CD8-positive, alpha-beta memory T cell (primary cell): ENCODE measurements at regions not wholly inside any gene's neighbourhood (a gene's known extent, or its start where the extent isn't known, plus 50 kb on each side); places are given as distances from the start of the nearest gene placed in this dataset.

Experiments used
- CTCF ChIA-PET: fragments of 350-600 bp; sonication (Branson Sonifier 250); formaldehyde crosslinking; loops from one replicate; lab custom pipeline; 2021; ENCODE audit warnings: antibody characterized with exemption; lab: Charles Lee
- POLR2A ChIA-PET: fragments of 350-600 bp; sonication (Branson Sonifier 250); formaldehyde crosslinking; loops from one replicate; lab custom pipeline; 2021; ENCODE audit warnings: antibody characterized with exemption; lab: Charles Lee
- DNase-seq, 5 donors: peaks; one replicate each; pipeline versions ENCODE4 v3.0.0 to v3.0.0-alpha.2; 2020 to 2022; ENCODE audit warnings: mixed read lengths in 1 of 5
- H3K27ac ChIP-seq: one replicate; pipeline ENCODE4 v1.7.0; 2013; ENCODE audit warnings: low read depth, mild to moderate bottlenecking, low read length, moderate library complexity
- H3K27me3 ChIP-seq: 2 replicates; pipeline ENCODE4 v1.7.0; 2013; ENCODE audit warnings: low read length, mild to moderate bottlenecking; ENCODE audit not compliant: insufficient read depth, poor library complexity, severe bottlenecking
- H3K36me3 ChIP-seq: 2 replicates; pipeline ENCODE4 v1.7.0; 2013; ENCODE audit warnings: mild to moderate bottlenecking, low read length, moderate library complexity; ENCODE audit not compliant: insufficient read depth
- H3K4me1 ChIP-seq: 2 replicates; pipeline ENCODE4 v1.7.0; 2013; ENCODE audit warnings: mild to moderate bottlenecking, low read length, moderate library complexity; ENCODE audit not compliant: insufficient read depth
- H3K4me3 ChIP-seq: 2 replicates; pipeline ENCODE4 v1.7.0; 2013; ENCODE audit warnings: mild to moderate bottlenecking, low read length
- H3K9me3 ChIP-seq: 2 replicates; pipeline ENCODE4 v1.7.0; 2013; ENCODE audit warnings: mild to moderate bottlenecking, low read length
- H3K27ac Mint-ChIP-seq, 8 donors: one replicate each; pipeline ENCODE4 v1.8.0; 2020 to 2021; ENCODE audit warnings: mixed read lengths in 8 of 8, mild to moderate bottlenecking in 6 of 8, inconsistent platforms in 3 of 8, moderate library complexity in 3 of 8
- H3K27me3 Mint-ChIP-seq, 2 donors: one replicate each; pipeline ENCODE4 v1.8.0; 2020 to 2021; ENCODE audit warnings: mixed read lengths in 2 of 2, mild to moderate bottlenecking in 1 of 2, moderate library complexity in 1 of 2
- H3K36me3 Mint-ChIP-seq, 3 donors: one replicate each; pipeline ENCODE4 v1.8.0; 2020 to 2021; ENCODE audit warnings: mixed read lengths in 3 of 3, inconsistent platforms in 1 of 3, mild to moderate bottlenecking in 1 of 3
- H3K4me1 Mint-ChIP-seq, 3 donors: one replicate each; pipeline ENCODE4 v1.8.0; 2020 to 2021; ENCODE audit warnings: mixed read lengths in 3 of 3, inconsistent platforms in 1 of 3, mild to moderate bottlenecking in 1 of 3
- H3K4me3 Mint-ChIP-seq, 7 donors: one replicate each; pipeline ENCODE4 v1.8.0; 2020 to 2021; ENCODE audit warnings: mixed read lengths in 7 of 7, mild to moderate bottlenecking in 6 of 7, moderate library complexity in 4 of 7, inconsistent platforms in 2 of 7
- H3K9me3 Mint-ChIP-seq, 5 donors: one replicate each; pipeline ENCODE4 v1.8.0; 2020 to 2022; ENCODE audit warnings: mixed read lengths in 5 of 5, mild to moderate bottlenecking in 3 of 5, moderate library complexity in 2 of 5, inconsistent platforms in 1 of 5

GRCh38 chr1:192756847-192757246 lies 52.0 kb upstream of the RGS2 start:
- Histone ChIP-seq H3K9me3 (no peaks in the 10 kb centered on the region), H3K4me3 (no peak overlapping the region), H3K4me1 (no peaks in the 10 kb centered on the region), H3K36me3 (no peaks in the 10 kb centered on the region), H3K27me3 (no peaks in the 10 kb centered on the region), H3K27ac (no peak overlapping the region)
- CTCF ChIA-PET = no interaction called here
- H3K36me3 Mint-ChIP-seq = peaks cover 0 to 4% (median 0%) of the 10 kb centered on the region in 3 donors
- DNase-seq = no peak
- H3K27me3 Mint-ChIP-seq = peaks cover 0 to 5% of the 10 kb centered on the region in 2 donors
- no peaks in the 10 kb centered on the region for H3K4me1 Mint-ChIP-seq
- no peak overlapping the region for H3K27ac Mint-ChIP-seq
- no peak overlapping the region for H3K4me3 Mint-ChIP-seq
- POLR2A ChIA-PET = no interaction called here
- H3K9me3 Mint-ChIP-seq = no peaks in the 10 kb centered on the region

- no peak overlapping the region for H3K27ac ChIP-seq
- no peaks in the 10 kb centered on the region for H3K27me3 Mint-ChIP-seq
- CTCF ChIA-PET = no interaction called here
Observed at GRCh38 chr1:192758492-192758891, 50.3 kb upstream of the RGS2 start.

More at GRCh38 chr1:192758492-192758891, 50.3 kb upstream of the RGS2 start:
- Histone ChIP-seq H3K27me3 (no peaks in the 10 kb centered on the region), H3K4me1 (no peaks in the 10 kb centered on the region), H3K9me3 (no peaks in the 10 kb centered on the region), H3K36me3 (no peaks in the 10 kb centered on the region), H3K4me3 (no peak overlapping the region)
- Mint-ChIP-seq H3K36me3 (no peaks in the 10 kb centered on the region), H3K9me3 (no peaks in the 10 kb centered on the region), H3K4me3 (no peak overlapping the region), H3K27ac (no peak overlapping the region), H3K4me1 (no peaks in the 10 kb centered on the region)
- POLR2A ChIA-PET = no interaction called here
- DNase-seq = no peak
